DOHH2 (cell line): ENCODE measurements at regions not wholly inside any gene's neighbourhood (a gene's known extent, or its start where the extent isn't known, plus 50 kb on each side); places are given as distances from the start of the nearest gene placed in this dataset.

Experiments
- CTCF ChIP-seq: fragments of 200-600 bp; sonication (generic); IDR thresholded peaks from one replicate; pipeline ENCODE4 v1.5.1; 2014; ENCODE audit warnings: antibody characterized with exemption, mild to moderate bottlenecking, low read depth, low read length; ENCODE audit not compliant: poor library complexity, severe bottlenecking
- EZH2phosphoT487 ChIP-seq: fragments of 200-600 bp; sonication (generic); IDR thresholded peaks from 2 replicates; pipeline ENCODE4 v1.6.1; 2017; ENCODE audit warnings: borderline replicate concordance, mild to moderate bottlenecking, antibody characterized with exemption, low read length, moderate library complexity, mixed read lengths

- TF ChIP-seq CTCF (no peak), EZH2phosphoT487 (no peak)
Observed at GRCh38 chr4:178856139-178856800, 1414.0 kb upstream of the AGA start.
